IMR-90 (cell line): ENCODE measurements at regions not wholly inside any gene's neighbourhood (a gene's known extent, or its start where the extent isn't known, plus 50 kb on each side); places are given as distances from the start of the nearest gene placed in this dataset.

Source experiments
- FOS ChIP-seq: fragments of 150-350 bp; IDR thresholded peaks from 2 replicates; pipeline ENCODE4 v1.6.1; 2016; ENCODE audit warnings: low read depth, low read length
- MAFK ChIP-seq: IDR thresholded peaks from 2 replicates; pipeline ENCODE4 v1.6.1; 2012; ENCODE audit warnings: low read depth, low read length, improper control_type of control experiment
- MAZ ChIP-seq: IDR thresholded peaks from 2 replicates; pipeline ENCODE4 v1.6.1; 2012; ENCODE audit warnings: low read depth, mild to moderate bottlenecking, low read length, improper control_type of control experiment, moderate library complexity, borderline replicate concordance
- NFE2L2 ChIP-seq: fragments of 150-350 bp; IDR thresholded peaks from 2 replicates; pipeline ENCODE4 v1.6.1; 2016; ENCODE audit warnings: low read depth, mild to moderate bottlenecking, low read length
- POLR2A ChIP-seq: IDR thresholded peaks from 2 replicates; pipeline ENCODE4 v1.6.1; 2012; ENCODE audit warnings: mild to moderate bottlenecking, low read depth, low read length
- RAD21 ChIP-seq: IDR thresholded peaks from 2 replicates; pipeline ENCODE4 v1.6.1; 2012; ENCODE audit warnings: low read length, improper control_type of control experiment
- RCOR1 ChIP-seq: IDR thresholded peaks from 2 replicates; pipeline ENCODE4 v1.6.1; 2012; ENCODE audit warnings: mild to moderate bottlenecking, low read length, improper control_type of control experiment; ENCODE audit not compliant: insufficient replicate concordance
- RFX5 ChIP-seq: IDR thresholded peaks from 2 replicates; pipeline ENCODE4 v1.8.0; 2012; ENCODE audit warnings: low read depth, mild to moderate bottlenecking, low read length, moderate library complexity
- SMC3 ChIP-seq: fragments of 150-350 bp; IDR thresholded peaks from 2 replicates; pipeline ENCODE4 v1.6.1; 2016; ENCODE audit warnings: low read depth, mild to moderate bottlenecking, antibody characterized with exemption, low read length, moderate library complexity
- TF ChIP-seq, protein P1 (sequence below): conservative IDR thresholded peaks from 2 replicates; pipeline ENCODE4 v1.5.1; 2012; ENCODE audit warnings: mild to moderate bottlenecking, low read depth, low read length, improper control_type of control experiment
- TF ChIP-seq, protein P2 (sequence below): fragments of 150-350 bp; IDR thresholded peaks from 2 replicates; pipeline ENCODE4 v1.6.1; 2017; ENCODE audit warnings: mild to moderate bottlenecking, antibody characterized with exemption, low read length, low read depth
- TF ChIP-seq, protein P3 (sequence below): fragments of 150-350 bp; IDR thresholded peaks from 2 replicates; pipeline ENCODE4 v1.6.1; 2016; ENCODE audit warnings: low read depth, mild to moderate bottlenecking, low read length, moderate library complexity, borderline replicate concordance

DNA sequence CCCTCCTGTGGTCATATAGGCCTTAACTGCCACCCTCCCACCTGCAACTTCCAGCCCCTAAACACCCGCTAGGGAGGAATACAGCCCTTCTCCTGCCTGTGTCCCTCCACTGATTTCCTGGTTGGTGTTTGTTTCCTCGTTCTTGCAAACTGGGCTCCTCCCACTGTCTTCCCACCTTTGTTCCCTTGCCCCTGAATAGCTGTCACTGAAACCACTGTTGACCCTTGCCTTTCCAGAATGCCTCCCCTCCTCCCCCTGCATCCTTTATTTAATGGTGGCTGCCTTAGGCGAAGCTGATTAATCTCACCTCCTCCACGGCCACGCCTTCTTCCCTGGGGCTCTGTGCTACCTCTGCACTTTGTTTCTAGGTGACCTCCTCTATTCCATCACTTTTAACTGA, 626.7 kb downstream of the BNC2 start:
- TF ChIP-seq NFE2L2 (no peak), POLR2A (no peak), FOS (no peak), MAZ (no peak), RFX5 (no peak), RAD21 (no peak), SMC3 (no peak), RCOR1 (no peak), MAFK (no peak)
- TF ChIP-seq, protein P1, sequence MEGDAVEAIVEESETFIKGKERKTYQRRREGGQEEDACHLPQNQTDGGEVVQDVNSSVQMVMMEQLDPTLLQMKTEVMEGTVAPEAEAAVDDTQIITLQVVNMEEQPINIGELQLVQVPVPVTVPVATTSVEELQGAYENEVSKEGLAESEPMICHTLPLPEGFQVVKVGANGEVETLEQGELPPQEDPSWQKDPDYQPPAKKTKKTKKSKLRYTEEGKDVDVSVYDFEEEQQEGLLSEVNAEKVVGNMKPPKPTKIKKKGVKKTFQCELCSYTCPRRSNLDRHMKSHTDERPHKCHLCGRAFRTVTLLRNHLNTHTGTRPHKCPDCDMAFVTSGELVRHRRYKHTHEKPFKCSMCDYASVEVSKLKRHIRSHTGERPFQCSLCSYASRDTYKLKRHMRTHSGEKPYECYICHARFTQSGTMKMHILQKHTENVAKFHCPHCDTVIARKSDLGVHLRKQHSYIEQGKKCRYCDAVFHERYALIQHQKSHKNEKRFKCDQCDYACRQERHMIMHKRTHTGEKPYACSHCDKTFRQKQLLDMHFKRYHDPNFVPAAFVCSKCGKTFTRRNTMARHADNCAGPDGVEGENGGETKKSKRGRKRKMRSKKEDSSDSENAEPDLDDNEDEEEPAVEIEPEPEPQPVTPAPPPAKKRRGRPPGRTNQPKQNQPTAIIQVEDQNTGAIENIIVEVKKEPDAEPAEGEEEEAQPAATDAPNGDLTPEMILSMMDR, result no peak
- TF ChIP-seq, protein P2, sequence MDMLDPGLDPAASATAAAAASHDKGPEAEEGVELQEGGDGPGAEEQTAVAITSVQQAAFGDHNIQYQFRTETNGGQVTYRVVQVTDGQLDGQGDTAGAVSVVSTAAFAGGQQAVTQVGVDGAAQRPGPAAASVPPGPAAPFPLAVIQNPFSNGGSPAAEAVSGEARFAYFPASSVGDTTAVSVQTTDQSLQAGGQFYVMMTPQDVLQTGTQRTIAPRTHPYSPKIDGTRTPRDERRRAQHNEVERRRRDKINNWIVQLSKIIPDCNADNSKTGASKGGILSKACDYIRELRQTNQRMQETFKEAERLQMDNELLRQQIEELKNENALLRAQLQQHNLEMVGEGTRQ, result no peak
- TF ChIP-seq, protein P3, sequence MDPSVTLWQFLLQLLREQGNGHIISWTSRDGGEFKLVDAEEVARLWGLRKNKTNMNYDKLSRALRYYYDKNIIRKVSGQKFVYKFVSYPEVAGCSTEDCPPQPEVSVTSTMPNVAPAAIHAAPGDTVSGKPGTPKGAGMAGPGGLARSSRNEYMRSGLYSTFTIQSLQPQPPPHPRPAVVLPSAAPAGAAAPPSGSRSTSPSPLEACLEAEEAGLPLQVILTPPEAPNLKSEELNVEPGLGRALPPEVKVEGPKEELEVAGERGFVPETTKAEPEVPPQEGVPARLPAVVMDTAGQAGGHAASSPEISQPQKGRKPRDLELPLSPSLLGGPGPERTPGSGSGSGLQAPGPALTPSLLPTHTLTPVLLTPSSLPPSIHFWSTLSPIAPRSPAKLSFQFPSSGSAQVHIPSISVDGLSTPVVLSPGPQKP, result no peak
